MM.1S (cell line): ENCODE measurements at regions not wholly inside any gene's neighbourhood (a gene's known extent, or its start where the extent isn't known, plus 50 kb on each side); places are given as distances from the start of the nearest gene placed in this dataset.

Experiments used
- DNase-seq: peaks from one replicate; pipeline ENCODE4 v3.0.0-alpha.2; 2015
- H2AFZ ChIP-seq: fragments of 300-600 bp; sonication (generic); 2 replicates; pipeline ENCODE4 v1.6.0; 2016; ENCODE audit warnings: antibody characterized with exemption, low read length
- H3F3A ChIP-seq: fragments of 300-600 bp; sonication (generic); 2 replicates; pipeline ENCODE4 v1.6.1; 2016; ENCODE audit warnings: mild to moderate bottlenecking, antibody characterized with exemption, low read length, moderate library complexity, mixed read lengths; ENCODE audit not compliant: insufficient read depth
- H3K27ac ChIP-seq: fragments of 300-600 bp; sonication (generic); 2 replicates; pipeline ENCODE4 v1.5.1; 2016; ENCODE audit warnings: mild to moderate bottlenecking, low read length
- H3K27me3 ChIP-seq: fragments of 300-600 bp; sonication (generic); replicated peaks from 2 replicates; pipeline ENCODE4 v1.6.0; 2016; ENCODE audit warnings: low read length; ENCODE audit not compliant: insufficient read depth
- H3K36me3 ChIP-seq: fragments of 300-600 bp; sonication (generic); replicated peaks from 2 replicates; pipeline ENCODE4 v1.6.1; 2016; ENCODE audit warnings: mild to moderate bottlenecking, low read length, mixed read lengths; ENCODE audit not compliant: insufficient read depth
- H3K4me1 ChIP-seq: fragments of 300-600 bp; sonication (generic); 2 replicates; pipeline ENCODE4 v1.6.1; 2016; ENCODE audit warnings: low read length, mixed read lengths
- H3K4me2 ChIP-seq: fragments of 300-600 bp; sonication (generic); 2 replicates; pipeline ENCODE4 v1.6.0; 2016; ENCODE audit warnings: low read depth, low read length
- H3K4me3 ChIP-seq: fragments of 300-600 bp; sonication (generic); 2 replicates; pipeline ENCODE4 v1.5.1; 2016; ENCODE audit warnings: low read length, mixed read lengths
- H3K79me2 ChIP-seq: fragments of 300-600 bp; sonication (generic); 2 replicates; pipeline ENCODE4 v1.6.1; 2016; ENCODE audit warnings: mixed run types, low read length, mixed read lengths
- H3K9ac ChIP-seq: fragments of 300-600 bp; sonication (generic); 2 replicates; pipeline ENCODE4 v1.6.1; 2016; ENCODE audit warnings: low read length, mixed read lengths
- H3K9me2 ChIP-seq: fragments of 300-600 bp; sonication (generic); replicated peaks from 2 replicates; pipeline ENCODE4 v1.6.1; 2016; ENCODE audit warnings: mild to moderate bottlenecking, low read length, mixed read lengths; ENCODE audit not compliant: insufficient read depth
- H3K9me3 ChIP-seq: fragments of 300-600 bp; sonication (generic); replicated peaks from 2 replicates; pipeline ENCODE4 v1.6.1; 2016; ENCODE audit warnings: mild to moderate bottlenecking, low read length, mixed read lengths; ENCODE audit not compliant: insufficient read depth
- H4K20me1 ChIP-seq: fragments of 300-600 bp; sonication (generic); 2 replicates; pipeline ENCODE4 v1.6.1; 2016; ENCODE audit warnings: mild to moderate bottlenecking, low read length, moderate library complexity, mixed read lengths; ENCODE audit not compliant: insufficient read depth
- CTCF ChIP-seq: fragments of 300-600 bp; sonication (generic); IDR thresholded peaks from 2 replicates; pipeline ENCODE4 v1.5.1; 2016; ENCODE audit warnings: antibody characterized with exemption, low read length, mixed read lengths
- EZH2 ChIP-seq: fragments of 300-600 bp; sonication (generic); optimal IDR thresholded peaks from 2 replicates; pipeline ENCODE3; 2017; ENCODE audit warnings: low read depth, mild to moderate bottlenecking, antibody characterized with exemption, low read length, mixed read lengths
- EZH2phosphoT487 ChIP-seq: fragments of 300-600 bp; sonication (generic); IDR thresholded peaks from 2 replicates; pipeline ENCODE4 v1.6.1; 2018; ENCODE audit warnings: antibody characterized with exemption, low read length

- Histone ChIP-seq H2AFZ (no peak overlapping the region), H3K9ac (no peak overlapping the region), H3K79me2 (no peaks in the 10 kb centered on the region), H3K4me3 (no peak overlapping the region), H4K20me1 (no peaks in the 10 kb centered on the region), H3K4me1 (no peaks in the 10 kb centered on the region), H3K4me2 (no peak overlapping the region), H3K9me3 (no peaks in the 10 kb centered on the region), H3K27ac (no peak overlapping the region), H3K9me2 (no peaks in the 10 kb centered on the region), H3K36me3 (no peaks in the 10 kb centered on the region), H3K27me3 (no peaks in the 10 kb centered on the region), H3F3A (no peaks in the 10 kb centered on the region)
- TF ChIP-seq CTCF (no peak), EZH2phosphoT487 (no peak)
- DNase-seq = no peak
Observed at GRCh38 chr10:130662775-130663174, 526.6 kb downstream of the GLRX3 start.

GRCh38 chr10:130664526-130664925 is 528.3 kb downstream of the GLRX3 start:
- no peaks in the 10 kb centered on the region for H3K27me3 ChIP-seq
- no peaks in the 10 kb centered on the region for H3K9me3 ChIP-seq
- H3K9ac ChIP-seq = no peak overlapping the region
- H3F3A ChIP-seq = no peaks in the 10 kb centered on the region
- H3K27ac ChIP-seq = no peak overlapping the region
- no peaks in the 10 kb centered on the region for H4K20me1 ChIP-seq
- H3K36me3 ChIP-seq = no peaks in the 10 kb centered on the region
- no peaks in the 10 kb centered on the region for H3K9me2 ChIP-seq
- no peak overlapping the region for H3K4me2 ChIP-seq
- DNase-seq = no peak
- no peaks in the 10 kb centered on the region for H3K4me1 ChIP-seq
- no peak for TF ChIP-seq EZH2
- TF ChIP-seq CTCF = no peak
- no peak for TF ChIP-seq EZH2phosphoT487
- no peak overlapping the region for H2AFZ ChIP-seq
- H3K4me3 ChIP-seq = no peak overlapping the region
- no peaks in the 10 kb centered on the region for H3K79me2 ChIP-seq

- Histone ChIP-seq H3K9ac (no peak overlapping the region), H3K9me2 (no peaks in the 10 kb centered on the region), H3K79me2 (no peaks in the 10 kb centered on the region), H3K36me3 (no peaks in the 10 kb centered on the region), H3K4me1 (no peaks in the 10 kb centered on the region), H2AFZ (no peak overlapping the region), H3K27me3 (no peaks in the 10 kb centered on the region), H3F3A (no peaks in the 10 kb centered on the region), H4K20me1 (no peaks in the 10 kb centered on the region), H3K27ac (no peak overlapping the region), H3K4me2 (no peak overlapping the region), H3K4me3 (no peak overlapping the region), H3K9me3 (no peaks in the 10 kb centered on the region)
- TF ChIP-seq CTCF (no peak), EZH2phosphoT487 (no peak), EZH2 (no peak)
- DNase-seq = no peak
Observed at GRCh38 chr10:130666215-130666614, 530.0 kb downstream of the GLRX3 start.
